ENCODE measurements at regions not wholly inside any gene's neighbourhood (a gene's known extent, or its start where the extent isn't known, plus 50 kb on each side); places are given as distances from the start of the nearest gene placed in this dataset.
"Not testable (repeated sequence)": the region's sequence is repeated elsewhere in the genome, so short reads cannot be mapped to it uniquely, and the experiment has no call there.

GRCh38 chr9:15113288-15113687 is 193.7 kb downstream of the TTC39B start:
- no peak for DNase-seq (ENCODE audit: low read depth, low spot score)

GRCh38 chr9:15111071-15111470 is 195.9 kb downstream of the TTC39B start:
- DNase-seq (ENCODE audit: low read depth, low spot score), result no peak

- peak; percentile 4 for DNase-seq (ENCODE audit: low read depth, low spot score)
These were observed 194.7 kb upstream of the FREM1 start for GRCh38 chr9:15104826-15105420.

GRCh38 chr9:15103290-15103689 is 193.1 kb upstream of the FREM1 start:
- no peak for DNase-seq (ENCODE audit: low read depth, low spot score)

- no peak for DNase-seq (ENCODE audit: low read depth, low spot score)
These were observed 190.9 kb upstream of the FREM1 start for GRCh38 chr9:15101095-15101494.

GRCh38 chr9:15100571-15100970 is 190.3 kb upstream of the FREM1 start:
- no peak for DNase-seq (ENCODE audit: low read depth, low spot score)

GRCh38 chr9:15096972-15097371 is 186.7 kb upstream of the FREM1 start:
- no peak for DNase-seq (ENCODE audit: low read depth, low spot score)

- DNase-seq (ENCODE audit: low read depth, low spot score), result no peak
These were observed 176.6 kb upstream of the FREM1 start for GRCh38 chr9:15086778-15087324.

- peak; percentile 41 for DNase-seq (ENCODE audit: low read depth, low spot score)
These were observed 176.0 kb upstream of the FREM1 start for GRCh38 chr9:15086156-15086763.

GRCh38 chr9:15081021-15081753 is 171.0 kb upstream of the FREM1 start:
- no peak for DNase-seq (ENCODE audit: low read depth, low spot score)

GRCh38 chr9:15080401-15080800 is 170.2 kb upstream of the FREM1 start:
- DNase-seq (ENCODE audit: low read depth, low spot score), result no peak

- DNase-seq (ENCODE audit: low read depth, low spot score), result no peak
These were observed 169.8 kb upstream of the FREM1 start for GRCh38 chr9:15079989-15080388.

GRCh38 chr9:15077946-15078729 is 167.9 kb upstream of the FREM1 start:
- no peak for DNase-seq (ENCODE audit: low read depth, low spot score)

GRCh38 chr9:15073620-15074019 is 163.4 kb upstream of the FREM1 start:
- DNase-seq (ENCODE audit: low read depth, low spot score), result no peak

- DNase-seq (ENCODE audit: low read depth, low spot score), result no peak
These were observed 160.5 kb upstream of the FREM1 start for GRCh38 chr9:15070716-15071115.

GRCh38 chr9:15069106-15069505 is 158.9 kb upstream of the FREM1 start:
- DNase-seq (ENCODE audit: low read depth, low spot score), result no peak

- no peak for DNase-seq (ENCODE audit: low read depth, low spot score)
These were observed 158.0 kb upstream of the FREM1 start for GRCh38 chr9:15068261-15068660.

- no peak for DNase-seq (ENCODE audit: low read depth, low spot score)
These were observed 148.8 kb upstream of the FREM1 start for GRCh38 chr9:15059003-15059402.

GRCh38 chr9:15058236-15058635 is 148.0 kb upstream of the FREM1 start:
- no peak for DNase-seq (ENCODE audit: low read depth, low spot score)

- DNase-seq (ENCODE audit: low read depth, low spot score), result not testable (repeated sequence)
These were observed 145.1 kb upstream of the FREM1 start for GRCh38 chr9:15055284-15055683.

GRCh38 chr9:15048772-15049171 is 138.5 kb upstream of the FREM1 start:
- DNase-seq (ENCODE audit: low read depth, low spot score), result no peak

GRCh38 chr9:15047028-15047551 is 136.9 kb upstream of the FREM1 start:
- no peak for DNase-seq (ENCODE audit: low read depth, low spot score)

All from pulmonary artery endothelial cell (primary cell).